C4-2B (cell line): ENCODE measurements at regions not wholly inside any gene's neighbourhood (a gene's known extent, or its start where the extent isn't known, plus 50 kb on each side); places are given as distances from the start of the nearest gene placed in this dataset.

Experiments used
- CTCF ChIP-seq: fragments of 450-650 bp; conservative IDR thresholded peaks from 2 replicates; pipeline ENCODE4 v1.5.1; 2017; ENCODE audit warnings: mild to moderate bottlenecking
- ZFX ChIP-seq: fragments of 450-650 bp; IDR thresholded peaks from 2 replicates; pipeline ENCODE4 v1.6.1; 2017

- TF ChIP-seq CTCF (no peak), ZFX (no peak)
These were observed 241.7 kb downstream of the SNCA start for GRCh38 chr4:89595125-89595789.
